DND-41 (cell line): ENCODE measurements at regions not wholly inside any gene's neighbourhood (a gene's known extent, or its start where the extent isn't known, plus 50 kb on each side); places are given as distances from the start of the nearest gene placed in this dataset.

Experiments used
- ATAC-seq: fragments of 200-7000 bp; cut with Tn5 transposase; 3 replicates; pipeline ENCODE4 v1.9.1; 2021; ENCODE audit warnings: low read depth; ENCODE audit not compliant: insufficient read depth
- DNase-seq: peaks from one replicate; pipeline ENCODE4 v3.0.0-alpha.2; 2020
- H2AFZ ChIP-seq: 2 replicates; pipeline ENCODE4 v1.6.0; 2012; ENCODE audit warnings: low read depth, low read length
- H3K27ac ChIP-seq: 2 replicates; pipeline ENCODE4 v1.5.1; 2012; ENCODE audit warnings: low read length, inconsistent platforms
- H3K27me3 ChIP-seq: fragments of 200-600 bp; sonication (generic); 2 replicates; pipeline ENCODE4 v1.6.0; 2012; ENCODE audit warnings: low read length, mild to moderate bottlenecking, inconsistent platforms; ENCODE audit not compliant: insufficient read depth, poor library complexity
- H3K36me3 ChIP-seq: 2 replicates; pipeline ENCODE4 v1.5.1; 2012; ENCODE audit warnings: low read length, inconsistent platforms; ENCODE audit not compliant: insufficient read depth
- H3K4me1 ChIP-seq: 2 replicates; pipeline ENCODE4 v1.5.1; 2012; ENCODE audit warnings: mild to moderate bottlenecking, low read length; ENCODE audit not compliant: insufficient read depth
- H3K4me2 ChIP-seq: 2 replicates; pipeline ENCODE4 v1.6.0; 2012; ENCODE audit warnings: mild to moderate bottlenecking, moderate library complexity, low read length, inconsistent platforms; ENCODE audit not compliant: insufficient read depth
- H3K4me3 ChIP-seq, 2 experiments: fragments of 200-600 bp in 1 of 2; shearing (Covaris generic) in 1 of 2; 2 replicates each; pipeline ENCODE4 v1.5.1; 2012 to 2016; ENCODE audit warnings: inconsistent platforms in 2 of 2, low read length in 2 of 2, mild to moderate bottlenecking in 2 of 2, low read depth in 1 of 2, moderate library complexity in 1 of 2
- H3K79me2 ChIP-seq: 2 replicates; pipeline ENCODE4 v1.6.0; 2012; ENCODE audit warnings: low read length, inconsistent platforms; ENCODE audit not compliant: insufficient read depth
- H3K9ac ChIP-seq: 2 replicates; pipeline ENCODE4 v1.6.0; 2012; ENCODE audit warnings: low read depth, mild to moderate bottlenecking, inconsistent platforms, low read length, moderate library complexity
- H3K9me3 ChIP-seq: 2 replicates; pipeline ENCODE4 v1.5.1; 2012; ENCODE audit warnings: low read length, moderate library complexity, mild to moderate bottlenecking, inconsistent platforms; ENCODE audit not compliant: insufficient read depth, severe bottlenecking
- H4K20me1 ChIP-seq: 2 replicates; pipeline ENCODE4 v1.6.0; 2012; ENCODE audit warnings: low read length; ENCODE audit not compliant: insufficient read depth
- CTCF ChIP-seq: IDR thresholded peaks from 2 replicates; pipeline ENCODE4 v1.5.1; 2012; ENCODE audit warnings: borderline replicate concordance, low read length, moderate library complexity, mild to moderate bottlenecking; ENCODE audit not compliant: poor library complexity, severe bottlenecking; ENCODE audit errors: extremely low read depth
- EZH2 ChIP-seq: IDR thresholded peaks from 3 replicates; pipeline ENCODE4 v1.6.1; 2012; ENCODE audit warnings: borderline replicate concordance, low read depth, mild to moderate bottlenecking, moderate library complexity, low read length, inconsistent platforms; ENCODE audit not compliant: severe bottlenecking

- no peaks in the 10 kb centered on the region for H3K9me3 ChIP-seq
- DNase-seq: no peak
- no peak for ATAC-seq
- no peaks in the 10 kb centered on the region for H3K36me3 ChIP-seq
- no peak overlapping the region for H3K4me2 ChIP-seq
- TF ChIP-seq CTCF: no peak
- TF ChIP-seq EZH2: no peak
- no peak overlapping the region for H3K27ac ChIP-seq
- H3K4me1 ChIP-seq: no peaks in the 10 kb centered on the region
- H3K4me3 ChIP-seq: no peak overlapping the region
- H4K20me1 ChIP-seq: no peaks in the 10 kb centered on the region
- no peaks in the 10 kb centered on the region for H3K79me2 ChIP-seq
- no peak overlapping the region for H2AFZ ChIP-seq
- no peaks in the 10 kb centered on the region for H3K27me3 ChIP-seq
- H3K9ac ChIP-seq: no peak overlapping the region
These were observed 2159.1 kb upstream of the CELF4 start for GRCh38 chr18:39724652-39725051.

GRCh38 chr18:39721712-39722111 is 2156.1 kb upstream of the CELF4 start:
- TF ChIP-seq EZH2: no peak
- TF ChIP-seq CTCF: no peak
- H3K27me3 ChIP-seq: no peaks in the 10 kb centered on the region
- no peak overlapping the region for H3K4me2 ChIP-seq
- no peaks in the 10 kb centered on the region for H3K36me3 ChIP-seq
- no peak overlapping the region for H3K9ac ChIP-seq
- no peaks in the 10 kb centered on the region for H3K79me2 ChIP-seq
- H3K9me3 ChIP-seq: no peaks in the 10 kb centered on the region
- no peaks in the 10 kb centered on the region for H3K4me1 ChIP-seq
- no peaks in the 10 kb centered on the region for H4K20me1 ChIP-seq
- H2AFZ ChIP-seq: no peak overlapping the region
- ATAC-seq (no peak), DNase-seq (no peak)
- H3K4me3 ChIP-seq: no peak overlapping the region
- H3K27ac ChIP-seq: no peak overlapping the region

GRCh38 chr18:39713961-39714360 is 2148.4 kb upstream of the CELF4 start:
- no peaks in the 10 kb centered on the region for H4K20me1 ChIP-seq
- TF ChIP-seq EZH2 (no peak), CTCF (no peak)
- H3K27me3 ChIP-seq: no peaks in the 10 kb centered on the region
- H3K4me1 ChIP-seq: no peaks in the 10 kb centered on the region
- no peak overlapping the region for H3K9ac ChIP-seq
- no peaks in the 10 kb centered on the region for H3K9me3 ChIP-seq
- ATAC-seq: no peak
- H2AFZ ChIP-seq: no peak overlapping the region
- H3K27ac ChIP-seq: no peak overlapping the region
- H3K79me2 ChIP-seq: no peaks in the 10 kb centered on the region
- H3K4me2 ChIP-seq: no peak overlapping the region
- H3K36me3 ChIP-seq: no peaks in the 10 kb centered on the region
- no peak for DNase-seq
- no peak overlapping the region for H3K4me3 ChIP-seq

- H3K4me3 ChIP-seq: no peak overlapping the region
- no peaks in the 10 kb centered on the region for H4K20me1 ChIP-seq
- no peak for ATAC-seq
- no peak overlapping the region for H2AFZ ChIP-seq
- no peaks in the 10 kb centered on the region for H3K27me3 ChIP-seq
- no peak for DNase-seq
- H3K79me2 ChIP-seq: no peaks in the 10 kb centered on the region
- no peaks in the 10 kb centered on the region for H3K9me3 ChIP-seq
- TF ChIP-seq EZH2 (no peak), CTCF (no peak)
- no peak overlapping the region for H3K27ac ChIP-seq
- no peaks in the 10 kb centered on the region for H3K36me3 ChIP-seq
- H3K9ac ChIP-seq: no peak overlapping the region
- no peaks in the 10 kb centered on the region for H3K4me1 ChIP-seq
- no peak overlapping the region for H3K4me2 ChIP-seq
These were observed 2146.1 kb upstream of the CELF4 start for GRCh38 chr18:39711701-39712100.
